K562 (cell line): ENCODE measurements at regions not wholly inside any gene's neighbourhood (a gene's known extent, or its start where the extent isn't known, plus 50 kb on each side); places are given as distances from the start of the nearest gene placed in this dataset.

Experiments used
- ATAC-seq: fragments of 200-7000 bp; cut with Tn5 transposase; 3 replicates; pipeline ENCODE4 v1.9.1; 2020; ENCODE audit warnings: moderate library complexity
- BruUV-seq: library from RNA; stranded (reverse); fragments of 400-500 nt; replicated peaks from 2 replicates; lab custom pipeline; 2021; lab: Mats Ljungman, UMichigan
- CTCF ChIA-PET: fragments of 300-600 bp; formaldehyde crosslinking; extraction: SDS; loops from one replicate; lab custom pipeline; 2021; ENCODE audit warnings: low intra/inter-chr PET ratio; lab: Yijun Ruan, JAX
- POLR2A ChIA-PET: fragments of 300-600, 350-650 bp; sonication (Branson Sonifier 250); formaldehyde crosslinking; extraction: SDS; loops from one replicate; lab custom pipeline; 2021; ENCODE audit warnings: antibody characterized with exemption, inconsistent platforms; lab: Yijun Ruan, JAX
- DNase-seq, 4 experiments: peaks; one replicate each; pipeline versions ENCODE4 v3.0.0 to v3.0.0-alpha.2; 2011 to 2018; ENCODE audit warnings: low spot score in 3 of 4, mixed read lengths in 3 of 4; ENCODE audit errors: extremely low read depth in 1 of 4
- FAIRE-seq: peaks from 2 replicates; lab custom pipeline; 2011; peaks lifted over from hg19 to GRCh38; lab: Jason Lieb, UNC
- H2AFZ ChIP-seq: 2 replicates; pipeline ENCODE4 v1.6.0; 2011; ENCODE audit warnings: low read depth, low read length, control low read depth, inconsistent platforms
- H3K27ac ChIP-seq: fragments of 200-600 bp; 3 replicates; pipeline ENCODE4 v1.8.0; 2011; ENCODE audit warnings: low read depth, mild to moderate bottlenecking, control low read depth, inconsistent platforms, low read length, moderate library complexity, mixed read lengths; ENCODE audit errors: extremely low read depth
- H3K27me3 ChIP-seq, 2 experiments: fragments of 300-600 bp in 1 of 2; 2 replicates in 1 of 2; 3 replicates in 1 of 2; pipeline versions ENCODE4 v1.6.0 to v1.8.0; 2011; ENCODE audit warnings: inconsistent platforms in 2 of 2, low read length in 2 of 2, mild to moderate bottlenecking in 1 of 2, mixed read lengths in 1 of 2, moderate library complexity in 1 of 2; ENCODE audit not compliant: control insufficient read depth in 2 of 2, insufficient read depth in 2 of 2
- H3K36me3 ChIP-seq: fragments of 300-600 bp; 3 replicates; pipeline ENCODE4 v1.8.0; 2011; ENCODE audit warnings: mild to moderate bottlenecking, low read length, inconsistent platforms; ENCODE audit not compliant: control insufficient read depth, insufficient read depth
- H3K4me1 ChIP-seq, 2 experiments: fragments of 200-600 bp in 1 of 2; replicated peaks in 1 of 2; 2 replicates in 1 of 2; 3 replicates in 1 of 2; pipeline versions ENCODE4 v1.5.1 to v1.8.0; 2011; ENCODE audit warnings: inconsistent platforms in 2 of 2, low read length in 2 of 2, mild to moderate bottlenecking in 1 of 2, mixed read lengths in 1 of 2, moderate library complexity in 1 of 2; ENCODE audit not compliant: control insufficient read depth in 2 of 2, insufficient read depth in 2 of 2
- H3K4me2 ChIP-seq: 2 replicates; pipeline ENCODE4 v1.6.1; 2011; ENCODE audit warnings: low read length, control low read depth, inconsistent platforms, mixed read lengths; ENCODE audit not compliant: insufficient read depth
- H3K4me3 ChIP-seq: fragments of 200-600 bp; sonication (generic), shearing (Covaris generic); 2 replicates; pipeline ENCODE4 v1.5.1; 2016; ENCODE audit warnings: control low read depth, inconsistent platforms
- H3K79me2 ChIP-seq: fragments of 200-600 bp; 3 replicates; pipeline ENCODE4 v1.8.0; 2011; ENCODE audit warnings: low read length, inconsistent platforms; ENCODE audit not compliant: control insufficient read depth, insufficient read depth
- H3K9ac ChIP-seq, 2 experiments: 2 replicates each; pipeline versions ENCODE4 v1.6.0 to v1.6.1; 2011; ENCODE audit warnings: low read depth in 2 of 2, low read length in 2 of 2, control low read depth in 1 of 2, inconsistent platforms in 1 of 2, mild to moderate bottlenecking in 1 of 2, mixed read lengths in 1 of 2; ENCODE audit not compliant: insufficient read depth in 1 of 2
- H3K9me1 ChIP-seq: one replicate; pipeline ENCODE4 v1.6.0; 2011; ENCODE audit warnings: inconsistent platforms, mild to moderate bottlenecking, low read length, moderate library complexity; ENCODE audit not compliant: control insufficient read depth, insufficient read depth
- H3K9me3 ChIP-seq: replicated peaks from 2 replicates; pipeline ENCODE4 v1.5.1; 2011; ENCODE audit warnings: low read depth, low read length, inconsistent platforms; ENCODE audit not compliant: control insufficient read depth, insufficient read depth
- H4K20me1 ChIP-seq: replicated peaks from 2 replicates; pipeline ENCODE4 v1.6.1; 2011; ENCODE audit warnings: low read length, inconsistent platforms, mixed read lengths; ENCODE audit not compliant: control insufficient read depth, insufficient read depth
- MYNN ChIP-seq, 2 experiments: sonication (generic); formaldehyde crosslinking in 1 of 2; IDR thresholded peaks; 2 replicates each; pipeline versions ENCODE4 v1.5.0 to v1.6.1; 2016 to 2020; ENCODE audit warnings: antibody characterized with exemption in 1 of 2, missing genetic modification reagents in 1 of 2
- PTTG1 ChIP-seq: fragments of 450-650 bp; IDR thresholded peaks from 2 replicates; pipeline ENCODE4 v1.6.1; 2016; ENCODE audit warnings: low read depth, mild to moderate bottlenecking, missing genetic modification characterization, missing compliant biosample characterization
- RBM22 ChIP-seq: fragments of 200-400 bp; formaldehyde crosslinking; IDR thresholded peaks from 2 replicates; pipeline ENCODE4 v1.6.1; 2018; ENCODE audit warnings: low read length, low read depth; ENCODE audit not compliant: poor library complexity, severe bottlenecking
- THAP12 ChIP-seq: fragments of 250-450 bp; sonication (Bioruptor Pico); IDR thresholded peaks from 2 replicates; pipeline ENCODE4 v1.9.0; 2021; ENCODE audit warnings: mild to moderate bottlenecking, inconsistent platforms
- USF2 ChIP-seq: sonication (generic); formaldehyde crosslinking; IDR thresholded peaks from 2 replicates; pipeline ENCODE4 v1.5.0; 2020; ENCODE audit warnings: missing genetic modification reagents
- YY1 ChIP-seq, 3 experiments: IDR thresholded peaks; 2 replicates each; pipeline ENCODE4 v1.6.1; 2011; ENCODE audit warnings: low read length in 2 of 3, mild to moderate bottlenecking in 2 of 3, moderate library complexity in 2 of 3, borderline replicate concordance in 1 of 3, control low read depth in 1 of 3, low read depth in 1 of 3; ENCODE audit not compliant: insufficient read depth in 3 of 3, insufficient replicate concordance in 2 of 3, control insufficient read depth in 1 of 3, insufficient read length in 1 of 3; ENCODE audit errors: extremely low read depth in 1 of 3
- ZNF274 ChIP-seq: IDR thresholded peaks from 2 replicates; pipeline ENCODE4 v1.6.1; 2011; ENCODE audit warnings: low read depth, mild to moderate bottlenecking, low read length, moderate library complexity, borderline replicate concordance
- WGBS: fragments of 100-300 bp; shearing (Covaris generic); methylation state at CpG from one replicate; pipeline ENCODE4 v1.1.6; 2016; ENCODE audit warnings: low coverage, mixed read lengths; ENCODE audit not compliant: insufficient coverage; ENCODE audit errors: missing lambda C conversion rate; 5-methylcytosine and 5-hydroxymethylcytosine counted together
- in situ Hi-C: fragments of 300-500 bp; cut with MboI; formaldehyde crosslinking; loops from 4 replicates; pipeline ENCODE4 v1.15.0; 2018; ENCODE audit warnings: inconsistent platforms, mixed read lengths
- intact Hi-C: fragments of 100-400 bp; cut with micrococcal nuclease; formaldehyde crosslinking; loops from 2 replicates; pipeline ENCODE4 v1.14.2; 2022

- TF ChIP-seq USF2 (no peak), THAP12 (CRISPR knock-in tag) (no peak), PTTG1 (no peak), ZNF274 (no peak), RBM22 (no peak)
Observed at GRCh38 chr7:45253368-45253767, 95.8 kb downstream of the RAMP3 start (continued).

GRCh38 chr7:45255187-45255586 lies 97.6 kb downstream of the RAMP3 start:
- POLR2A ChIA-PET: no interaction called here
- H4K20me1 ChIP-seq: peaks cover 1% of the 10 kb centered on the region; the same call in 1 of the 2 replicates
- FAIRE-seq (no peak), DNase-seq (no peak), ATAC-seq (no peak)
- no peaks in the 10 kb centered on the region for H3K79me2 ChIP-seq
- no peak overlapping the region for H3K9ac ChIP-seq
- H3K4me2 ChIP-seq: no peak overlapping the region
- intact Hi-C loops: no loop called here
- no TSS peak for BruUV-seq
- in situ Hi-C loops: no loop called here
- TF ChIP-seq YY1 (IDR thresholded peaks at IDR 0.05; ENCODE audit: borderline replicate concordance in 1 of 3, control insufficient read depth in 1 of 3, extremely low read depth in 1 of 3, insufficient read depth in 3 of 3, insufficient read length in 1 of 3, insufficient replicate concordance in 2 of 3, low read depth in 1 of 3, low read length in 2 of 3) (peak in 1 of 3 experiments; percentile 79), MYNN (IDR thresholded peaks at IDR 0.05) (no peak), MYNN (CRISPR knock-in tag; IDR thresholded peaks at IDR 0.05) (no peak)
- no peak overlapping the region for H3K27ac ChIP-seq
- CTCF ChIA-PET: no interaction called here
- 0% methylated on average over 7 of the region's 7 CpGs for WGBS
- peak overlapping the region; percentile 54 for H2AFZ ChIP-seq
- H3K9me3 ChIP-seq: no peaks in the 10 kb centered on the region
- H3K4me1 ChIP-seq: peaks cover 0 to 7% of the 10 kb centered on the region in 2 experiments; a peak in 2 of 5 replicates
- H3K36me3 ChIP-seq: no peaks in the 10 kb centered on the region
- peaks cover 0 to 37% of the 10 kb centered on the region in 2 experiments for H3K27me3 ChIP-seq
- no peaks in the 10 kb centered on the region for H3K9me1 ChIP-seq
- no peak overlapping the region for H3K4me3 ChIP-seq
